Right lobe of liver (tissue), 4 donors: ENCODE measurements at regions not wholly inside any gene's neighbourhood (a gene's known extent, or its start where the extent isn't known, plus 50 kb on each side); places are given as distances from the start of the nearest gene placed in this dataset.

Experiments used
- POLR2A ChIP-seq: fragments of 450-650 bp; IDR thresholded peaks from one replicate; pipeline ENCODE4 v1.6.1; 2017; ENCODE audit warnings: antibody characterized with exemption, mild to moderate bottlenecking
- TF ChIP-seq, protein P1 (sequence below), 4 donors: fragments of 200-600 bp in 3 of 4; fragments of 450-650 bp in 1 of 4; IDR thresholded peaks; one replicate each; pipeline versions ENCODE4 v1.5.1 to v1.8.0; 2016 to 2022; ENCODE audit warnings: antibody characterized with exemption in 4 of 4, mild to moderate bottlenecking in 2 of 4
- donor health status: DM: no; HTN: no; CAD: no.
- donor health status: DM: no; HTN: no; CAD: no.
- donor health status: DM: no; HTN: yes; CAD: no.

DNA sequence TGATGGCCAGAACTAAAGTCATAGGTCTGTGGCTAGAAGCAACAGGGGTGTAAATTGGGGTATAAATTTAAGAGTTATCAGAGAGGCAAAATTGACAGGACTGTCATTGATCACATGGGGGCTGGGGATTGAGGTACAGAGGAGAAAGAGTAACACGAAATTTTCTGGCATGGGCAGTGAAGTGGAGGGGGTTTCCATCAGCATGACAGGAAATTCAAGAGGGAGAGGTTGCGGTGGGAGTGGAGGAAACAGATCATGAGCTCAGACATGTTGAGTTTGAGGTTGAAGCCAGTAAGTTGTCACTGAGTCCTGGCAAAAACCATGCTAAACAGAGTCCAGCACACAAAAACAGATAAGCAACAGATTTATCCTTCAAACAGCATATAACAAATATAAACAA, 192.1 kb upstream of the TSC22D1 start:
- TF ChIP-seq, protein P1, sequence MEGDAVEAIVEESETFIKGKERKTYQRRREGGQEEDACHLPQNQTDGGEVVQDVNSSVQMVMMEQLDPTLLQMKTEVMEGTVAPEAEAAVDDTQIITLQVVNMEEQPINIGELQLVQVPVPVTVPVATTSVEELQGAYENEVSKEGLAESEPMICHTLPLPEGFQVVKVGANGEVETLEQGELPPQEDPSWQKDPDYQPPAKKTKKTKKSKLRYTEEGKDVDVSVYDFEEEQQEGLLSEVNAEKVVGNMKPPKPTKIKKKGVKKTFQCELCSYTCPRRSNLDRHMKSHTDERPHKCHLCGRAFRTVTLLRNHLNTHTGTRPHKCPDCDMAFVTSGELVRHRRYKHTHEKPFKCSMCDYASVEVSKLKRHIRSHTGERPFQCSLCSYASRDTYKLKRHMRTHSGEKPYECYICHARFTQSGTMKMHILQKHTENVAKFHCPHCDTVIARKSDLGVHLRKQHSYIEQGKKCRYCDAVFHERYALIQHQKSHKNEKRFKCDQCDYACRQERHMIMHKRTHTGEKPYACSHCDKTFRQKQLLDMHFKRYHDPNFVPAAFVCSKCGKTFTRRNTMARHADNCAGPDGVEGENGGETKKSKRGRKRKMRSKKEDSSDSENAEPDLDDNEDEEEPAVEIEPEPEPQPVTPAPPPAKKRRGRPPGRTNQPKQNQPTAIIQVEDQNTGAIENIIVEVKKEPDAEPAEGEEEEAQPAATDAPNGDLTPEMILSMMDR (IDR thresholded peaks at IDR 0.05) = no peak
- TF ChIP-seq POLR2A = no peak
